Femur (tissue), 1 donor: ENCODE measurements at regions not wholly inside any gene's neighbourhood (a gene's known extent, or its start where the extent isn't known, plus 50 kb on each side); places are given as distances from the start of the nearest gene placed in this dataset.
A peak's percentile ranks its signal among the peaks of the same experiment; 100 is the strongest.
"Not testable (repeated sequence)": the region's sequence is repeated elsewhere in the genome, so short reads cannot be mapped to it uniquely, and the experiment has no call there.

ENCODE experiments used
- DNase-seq: peaks from one replicate; pipeline ENCODE4 v3.0.0-alpha.2; 2017

DNA sequence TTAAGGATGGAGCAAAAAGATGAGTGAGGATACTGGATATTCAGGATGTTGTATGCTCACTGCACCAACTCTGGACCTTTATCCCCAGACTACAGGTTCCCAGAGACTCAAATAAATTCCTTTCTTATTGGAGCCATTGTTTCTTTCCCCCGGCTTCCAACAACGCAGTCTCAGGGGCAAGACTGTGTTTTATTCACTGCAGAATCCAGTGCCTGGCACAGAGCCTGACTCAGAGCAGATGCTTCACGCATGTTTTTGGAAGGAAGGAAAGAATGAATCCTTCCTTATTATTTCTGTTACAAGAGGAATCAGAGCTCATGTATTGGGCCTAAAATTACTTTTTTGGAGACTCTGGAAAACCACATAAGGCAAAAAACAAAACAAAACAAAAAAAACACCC, 96.0 kb upstream of the VGLL4 start:
- peak; percentile 78 for DNase-seq

GRCh38 chr3:11739123-11739522, 95.4 kb upstream of the VGLL4 start:
- DNase-seq, result no peak

- no peak for DNase-seq
These were observed 94.0 kb upstream of the VGLL4 start for GRCh38 chr3:11737742-11738141.

DNA sequence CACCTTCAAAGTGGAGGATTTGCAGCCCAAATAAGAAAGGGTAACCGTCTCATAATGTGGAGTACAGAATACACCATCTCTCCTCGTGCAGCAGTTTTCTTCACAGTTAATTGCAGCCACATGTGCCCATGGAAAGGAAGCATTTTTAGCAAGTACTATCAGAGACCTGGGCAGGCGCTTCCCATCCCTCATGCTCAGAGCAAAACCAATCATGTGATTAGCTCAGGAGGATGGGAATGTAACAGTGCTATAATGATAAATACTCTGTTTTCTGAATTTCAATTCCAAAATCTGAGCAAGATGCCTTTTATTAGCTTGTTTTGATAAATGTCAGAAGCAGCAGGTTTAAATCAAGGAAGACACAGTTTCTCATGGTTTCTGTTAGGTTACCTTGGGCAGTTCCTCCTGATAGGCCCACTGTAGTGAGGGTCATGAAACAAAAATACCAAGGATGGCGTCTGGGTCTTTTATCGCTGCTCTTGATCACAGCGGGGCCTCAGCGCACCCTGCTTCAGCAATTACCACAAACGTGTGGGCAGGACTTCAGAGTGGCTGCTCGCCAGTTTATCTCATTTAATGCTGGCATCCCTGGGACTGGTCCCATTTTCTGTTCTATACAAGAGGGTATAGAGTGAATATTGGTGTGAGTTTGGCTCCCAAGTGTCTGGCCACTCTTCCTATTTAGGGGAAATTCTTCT, 92.6 kb upstream of the VGLL4 start:
- no peak for DNase-seq

- DNase-seq, result no peak
These were observed 91.9 kb upstream of the VGLL4 start for GRCh38 chr3:11735638-11736037.

GRCh38 chr3:11735111-11735510, 91.4 kb upstream of the VGLL4 start:
- DNase-seq, result not testable (repeated sequence)

GRCh38 chr3:11733914-11734313, 90.2 kb upstream of the VGLL4 start:
- DNase-seq, result no peak

GRCh38 chr3:11727207-11727606, 83.5 kb upstream of the VGLL4 start:
- DNase-seq, result no peak

- DNase-seq, result no peak
These were observed 82.4 kb upstream of the VGLL4 start for GRCh38 chr3:11726146-11726545.

- DNase-seq, result not testable (repeated sequence)
These were observed 81.6 kb upstream of the VGLL4 start for GRCh38 chr3:11725340-11725641.

DNA sequence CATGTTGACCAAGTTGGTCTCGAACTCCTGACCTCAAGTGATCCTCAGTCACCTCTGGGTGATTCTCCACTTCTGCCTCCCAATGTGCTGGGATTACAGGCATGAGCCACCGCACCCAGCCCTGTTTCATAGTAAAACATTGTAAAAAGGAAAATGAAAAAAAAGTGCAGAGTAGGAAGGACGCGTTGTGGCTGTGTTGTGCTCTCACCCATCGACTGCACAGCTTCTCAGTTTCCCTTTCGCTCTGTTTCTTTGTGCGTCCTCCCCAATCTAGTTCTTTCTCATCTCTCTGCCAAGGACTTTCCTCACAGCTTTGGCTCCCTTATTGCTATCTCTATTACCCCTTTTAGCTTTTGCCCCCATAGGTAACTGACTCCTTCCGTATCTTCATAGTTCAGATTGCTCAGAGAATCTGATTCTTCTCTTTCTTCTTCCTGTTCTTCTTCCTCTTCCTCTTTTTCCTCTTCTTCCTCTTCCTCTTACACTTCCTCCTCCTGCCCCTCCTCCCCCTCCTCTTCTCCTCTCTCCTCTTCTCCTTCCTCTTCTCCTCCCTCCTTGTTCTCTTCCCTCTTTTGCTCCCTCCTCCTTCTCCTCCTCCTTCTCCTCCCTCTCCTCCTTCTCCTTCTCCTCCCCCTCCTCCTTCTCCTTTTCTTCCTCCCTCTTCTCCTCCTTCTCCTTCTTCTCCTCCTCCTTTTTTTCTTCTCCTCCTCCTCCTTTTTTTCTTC, 81.1 kb upstream of the VGLL4 start:
- no peak for DNase-seq

DNA sequence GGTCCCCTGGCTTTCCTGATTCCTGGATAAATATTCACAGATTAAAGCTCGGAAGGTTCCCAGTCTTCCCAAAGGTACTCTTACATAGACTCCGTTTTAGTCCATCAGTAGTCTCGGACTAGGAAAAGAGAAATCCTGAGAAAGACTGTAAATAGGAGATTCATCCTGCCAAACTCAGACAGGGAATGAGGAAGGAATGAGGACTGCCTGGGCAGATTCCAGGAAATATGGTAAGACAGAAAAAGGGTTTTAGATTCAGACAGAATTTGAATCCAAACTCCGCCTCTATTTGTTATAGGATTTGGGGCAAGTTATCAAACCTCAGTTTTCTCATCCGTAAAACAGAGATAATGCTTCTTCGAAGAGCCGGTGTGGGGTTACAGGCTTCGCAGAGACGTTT, 77.8 kb upstream of the VGLL4 start:
- peak; percentile 20 for DNase-seq

DNA sequence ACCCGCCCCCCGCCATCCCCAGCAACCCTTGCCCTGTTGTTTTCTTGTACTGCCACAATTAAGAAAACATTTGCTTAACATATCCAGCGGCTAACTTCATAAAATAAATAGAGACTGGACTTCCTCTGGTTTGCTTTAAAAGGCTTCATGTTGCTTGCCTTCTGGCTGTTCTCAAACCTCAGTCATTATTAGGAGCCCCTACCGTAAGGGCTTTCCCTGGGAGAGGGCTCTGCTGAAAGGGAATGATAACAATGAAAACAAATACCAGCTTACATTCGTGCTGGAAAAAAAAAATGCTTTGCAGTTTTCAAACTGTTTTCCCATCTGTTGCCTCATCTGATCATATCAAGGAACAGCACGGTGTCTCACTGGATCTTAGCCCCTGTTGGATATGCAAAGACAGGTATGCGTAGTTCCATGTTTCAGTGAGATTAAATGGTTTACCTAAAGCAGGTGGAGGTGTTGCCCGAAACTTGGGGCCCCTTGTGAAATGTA, 77.2 kb upstream of the VGLL4 start:
- DNase-seq, result no peak

DNA sequence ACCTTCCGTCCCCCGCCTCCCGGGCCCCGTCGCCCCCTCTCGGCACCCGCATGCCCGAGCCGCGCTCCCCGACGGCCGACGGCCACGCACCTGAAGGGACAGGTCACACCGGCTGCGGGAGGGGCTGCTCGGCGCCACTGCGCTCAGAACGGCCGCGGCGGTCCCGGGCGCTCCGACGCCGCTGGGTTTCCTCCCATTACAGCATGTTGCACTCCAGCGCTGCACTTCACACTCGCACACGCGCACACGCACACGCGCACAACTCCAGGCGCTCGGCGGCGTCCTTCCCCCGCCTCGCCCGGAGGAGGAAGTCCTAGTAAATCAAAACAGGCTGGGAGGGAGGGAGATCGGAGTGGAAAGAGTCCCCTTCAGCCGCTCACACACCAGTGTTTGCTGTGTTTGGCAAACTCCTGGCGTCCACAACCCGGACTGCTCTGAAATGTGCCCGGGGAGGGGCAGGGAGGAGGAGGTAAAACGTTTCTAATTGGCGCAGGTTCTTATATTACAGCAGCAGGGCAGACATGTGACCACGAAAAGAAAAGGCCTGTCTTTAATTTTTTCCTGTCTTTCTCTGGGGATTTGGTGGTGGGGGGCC, 76.7 kb upstream of the VGLL4 start:
- DNase-seq, result peak; percentile 80

DNA sequence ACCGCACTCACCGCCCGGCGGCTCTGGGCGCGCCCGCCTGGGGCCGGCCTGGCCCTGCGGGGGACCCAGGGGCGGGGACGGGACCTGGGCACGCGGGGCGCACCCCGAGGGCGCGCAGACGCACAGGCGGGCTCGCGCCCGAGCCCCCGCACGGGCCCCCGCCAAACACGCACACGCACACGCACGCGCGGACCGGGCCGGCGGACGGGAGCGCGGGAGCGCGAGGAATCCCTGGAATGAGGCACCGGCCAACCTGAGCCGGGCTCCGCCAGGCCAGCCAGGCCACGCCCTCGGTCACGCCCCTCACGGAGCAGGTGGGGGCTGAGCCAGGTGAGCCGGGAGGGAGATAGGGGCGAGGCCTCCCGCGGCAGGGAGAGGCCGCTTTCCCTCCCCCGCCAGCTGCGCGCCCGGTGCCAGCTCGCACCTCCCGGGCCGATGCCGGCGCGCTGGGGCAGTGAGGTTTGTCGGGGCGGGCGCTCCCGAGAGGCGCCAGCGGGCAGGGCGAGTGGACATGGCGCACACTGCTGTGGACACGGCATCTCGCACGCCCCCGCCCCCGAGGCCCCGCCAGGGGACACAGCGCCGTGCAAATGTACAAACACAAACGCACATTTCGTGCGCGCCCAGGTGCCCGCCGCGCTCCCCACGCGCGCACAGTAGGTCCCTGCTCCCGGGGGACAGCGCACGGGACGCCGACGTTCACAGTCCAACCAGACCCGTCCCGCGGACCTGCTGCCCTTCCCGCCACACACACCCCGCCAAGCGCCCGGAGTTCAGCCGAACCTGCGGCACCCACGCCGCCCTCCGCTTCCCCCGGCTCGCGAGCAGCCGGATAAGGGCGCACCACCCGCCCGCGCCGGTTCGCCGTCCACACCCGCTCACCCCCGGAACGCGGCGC, 75.9 kb upstream of the VGLL4 start:
- peak; percentile 78 for DNase-seq

DNA sequence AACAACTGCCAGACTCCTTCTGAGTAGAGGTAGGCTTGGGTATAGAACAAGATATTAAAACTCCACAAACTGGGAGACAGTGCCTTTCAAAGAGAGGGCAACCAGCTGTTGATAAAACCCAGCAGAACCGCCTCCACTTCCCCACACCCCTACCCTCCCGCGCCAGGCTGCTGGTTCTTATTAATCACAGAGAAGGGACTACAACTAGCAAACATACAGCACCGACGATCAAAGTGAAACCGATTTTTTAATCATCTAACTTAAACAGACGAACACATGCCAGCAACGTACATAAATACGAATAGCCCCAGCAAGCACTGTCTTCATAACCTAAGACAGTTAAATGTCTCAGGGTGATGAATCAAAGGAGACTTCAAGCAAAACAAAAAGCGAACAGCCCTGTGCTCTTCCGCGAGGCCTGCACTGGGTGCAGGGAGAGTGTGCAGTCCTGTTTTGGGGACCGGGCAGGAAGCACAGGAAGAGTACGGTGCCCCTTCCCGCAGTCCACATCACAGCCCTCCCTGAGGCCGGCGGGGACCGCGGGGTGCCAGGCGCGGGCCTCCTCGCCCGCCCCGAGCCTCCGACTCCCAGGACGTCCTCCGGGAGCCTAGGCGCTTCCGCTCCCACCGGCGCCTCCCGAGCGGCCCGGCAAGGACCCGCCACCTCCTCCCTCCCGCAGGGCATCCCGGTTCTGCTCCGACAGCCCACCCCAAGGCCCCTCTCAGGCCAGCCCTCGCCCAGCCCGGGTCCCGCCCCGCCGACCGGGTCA, 75.1 kb upstream of the VGLL4 start:
- peak; percentile 53 for DNase-seq

DNA sequence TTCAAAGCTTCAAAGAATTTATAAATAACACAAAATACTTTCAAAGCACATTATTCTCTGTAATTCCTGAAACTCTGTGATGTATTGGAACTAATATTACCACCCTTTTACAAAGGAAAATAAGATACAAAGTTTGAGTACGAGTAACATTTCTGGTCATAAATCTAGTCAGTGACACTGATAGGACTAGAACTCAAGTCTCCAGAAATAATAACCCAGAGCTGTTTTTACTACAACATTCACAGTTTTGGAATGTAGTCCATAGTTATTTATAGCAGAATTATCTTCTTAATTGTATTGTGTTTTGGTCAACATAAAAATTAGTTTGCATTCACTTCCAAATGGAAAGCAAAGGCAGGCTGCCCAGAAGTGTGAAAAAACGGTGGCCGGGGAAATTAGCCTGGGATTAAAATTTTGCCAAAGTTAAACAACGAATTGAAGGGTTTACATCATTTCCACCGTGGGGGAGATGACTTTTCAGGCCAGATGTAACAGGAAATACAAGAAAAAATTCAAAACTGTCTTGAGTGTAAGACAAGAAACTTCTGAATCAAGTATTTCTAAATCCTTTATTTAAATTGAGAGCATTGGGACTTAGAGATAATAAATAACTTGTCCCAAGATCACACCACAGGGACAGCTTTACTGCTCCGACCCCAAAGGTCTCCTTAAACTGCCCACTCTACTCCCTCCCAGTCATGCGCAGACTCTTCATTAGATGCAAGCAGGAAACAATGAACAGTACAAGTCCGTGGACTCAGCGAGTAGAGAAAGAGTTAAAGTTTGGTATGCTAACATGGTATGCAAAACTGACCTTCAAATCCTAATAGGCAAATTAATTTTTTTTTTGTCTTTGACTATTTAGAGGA, 74.3 kb upstream of the VGLL4 start:
- DNase-seq, result peak; percentile 35

DNA sequence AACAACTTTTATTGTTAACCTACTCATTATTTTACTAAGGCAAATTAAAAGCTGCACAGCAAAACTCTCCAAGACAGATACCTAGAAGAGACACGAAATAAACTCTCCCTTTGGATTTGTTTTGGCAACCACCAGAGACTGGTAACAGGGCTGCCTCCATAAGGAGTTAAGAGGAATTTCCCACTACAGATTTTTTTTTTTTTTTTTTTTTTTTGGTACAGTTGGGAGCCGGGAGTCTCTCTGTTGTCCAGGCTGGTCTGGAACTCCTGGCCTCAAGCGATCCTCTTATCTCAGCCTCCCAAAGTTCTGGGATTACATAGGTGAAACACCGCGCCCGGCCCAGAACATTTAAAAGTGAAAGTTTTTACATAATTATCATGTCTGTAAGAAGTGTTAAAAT, 73.6 kb upstream of the VGLL4 start:
- DNase-seq, result no peak

- DNase-seq, result no peak
These were observed 73.0 kb upstream of the VGLL4 start for GRCh38 chr3:11716573-11717290.

DNA sequence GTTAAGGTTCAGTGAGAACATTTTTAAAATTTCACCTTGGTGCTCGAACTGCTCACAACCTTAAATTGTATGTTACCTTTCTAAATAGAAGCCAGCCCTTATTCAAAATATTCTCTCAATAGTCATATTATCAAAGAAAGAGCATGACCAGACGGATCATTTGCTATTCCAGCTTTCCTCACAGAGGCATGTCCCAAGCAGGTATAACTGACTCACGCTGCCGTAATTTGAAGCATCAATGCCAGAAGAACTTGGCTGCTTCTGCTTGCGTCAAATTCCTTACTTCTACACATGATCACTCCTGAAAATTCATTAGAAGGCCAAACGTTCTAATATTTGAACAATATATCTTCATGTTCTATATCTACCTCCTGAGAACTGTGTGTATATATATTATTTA, 69.5 kb upstream of the VGLL4 start:
- no peak for DNase-seq

- DNase-seq, result no peak
These were observed 68.9 kb upstream of the VGLL4 start for GRCh38 chr3:11712646-11713045.
